GM23338 (cell line): ENCODE measurements at regions not wholly inside any gene's neighbourhood (a gene's known extent, or its start where the extent isn't known, plus 50 kb on each side); places are given as distances from the start of the nearest gene placed in this dataset.

Source experiments
- CTCF ChIP-seq, 2 experiments: fragments of 200-600 bp in 1 of 2; sonication (generic) in 1 of 2; conservative IDR thresholded peaks; 2 replicates each; pipeline versions ENCODE4 v1.5.1 to v1.6.1; 2016 to 2017; ENCODE audit warnings: antibody characterized with exemption in 2 of 2, low read depth in 2 of 2, mild to moderate bottlenecking in 2 of 2, moderate library complexity in 1 of 2
- POLR2AphosphoS5 ChIP-seq: IDR thresholded peaks from 2 replicates; pipeline ENCODE4 v1.6.1; 2016; ENCODE audit warnings: antibody characterized with exemption, low read depth

- TF ChIP-seq POLR2AphosphoS5 (no peak), CTCF (conservative IDR thresholded peaks at IDR 0.05; ENCODE audit: low read depth in 2 of 2) (no peak)
These were observed 280.6 kb upstream of the ANO5 start for GRCh38 chr11:21912285-21912684.
